GM12873 (cell line): ENCODE measurements at regions not wholly inside any gene's neighbourhood (a gene's known extent, or its start where the extent isn't known, plus 50 kb on each side); places are given as distances from the start of the nearest gene placed in this dataset.

Source experiments
- TF ChIP-seq, protein P1 (sequence below): IDR thresholded peaks from 2 replicates; pipeline ENCODE4 v1.5.1; 2012; ENCODE audit warnings: low read depth, mild to moderate bottlenecking, moderate library complexity, low read length, control low read depth; ENCODE audit not compliant: insufficient read depth; ENCODE audit errors: missing control alignments

DNA sequence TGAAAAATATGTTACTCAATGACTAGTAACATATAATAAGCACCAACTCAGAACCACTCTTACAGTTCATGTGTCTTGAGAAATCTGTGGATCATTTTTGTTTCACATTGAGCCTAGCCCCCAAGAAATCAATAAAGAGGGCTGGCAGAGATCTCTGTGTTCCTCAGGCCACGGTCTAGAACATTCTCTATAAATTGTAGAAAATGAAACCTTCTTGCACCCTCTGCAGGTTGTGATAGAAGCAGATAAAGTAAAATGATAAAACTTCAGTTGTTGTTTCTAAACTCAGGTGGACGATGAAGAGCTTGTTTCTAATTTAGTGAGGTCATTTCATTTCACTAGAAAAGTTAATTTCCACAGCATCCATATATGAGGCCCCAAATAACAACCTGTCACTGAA lies 182.7 kb downstream of the KIT start:
- TF ChIP-seq, protein P1, sequence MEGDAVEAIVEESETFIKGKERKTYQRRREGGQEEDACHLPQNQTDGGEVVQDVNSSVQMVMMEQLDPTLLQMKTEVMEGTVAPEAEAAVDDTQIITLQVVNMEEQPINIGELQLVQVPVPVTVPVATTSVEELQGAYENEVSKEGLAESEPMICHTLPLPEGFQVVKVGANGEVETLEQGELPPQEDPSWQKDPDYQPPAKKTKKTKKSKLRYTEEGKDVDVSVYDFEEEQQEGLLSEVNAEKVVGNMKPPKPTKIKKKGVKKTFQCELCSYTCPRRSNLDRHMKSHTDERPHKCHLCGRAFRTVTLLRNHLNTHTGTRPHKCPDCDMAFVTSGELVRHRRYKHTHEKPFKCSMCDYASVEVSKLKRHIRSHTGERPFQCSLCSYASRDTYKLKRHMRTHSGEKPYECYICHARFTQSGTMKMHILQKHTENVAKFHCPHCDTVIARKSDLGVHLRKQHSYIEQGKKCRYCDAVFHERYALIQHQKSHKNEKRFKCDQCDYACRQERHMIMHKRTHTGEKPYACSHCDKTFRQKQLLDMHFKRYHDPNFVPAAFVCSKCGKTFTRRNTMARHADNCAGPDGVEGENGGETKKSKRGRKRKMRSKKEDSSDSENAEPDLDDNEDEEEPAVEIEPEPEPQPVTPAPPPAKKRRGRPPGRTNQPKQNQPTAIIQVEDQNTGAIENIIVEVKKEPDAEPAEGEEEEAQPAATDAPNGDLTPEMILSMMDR: no peak

DNA sequence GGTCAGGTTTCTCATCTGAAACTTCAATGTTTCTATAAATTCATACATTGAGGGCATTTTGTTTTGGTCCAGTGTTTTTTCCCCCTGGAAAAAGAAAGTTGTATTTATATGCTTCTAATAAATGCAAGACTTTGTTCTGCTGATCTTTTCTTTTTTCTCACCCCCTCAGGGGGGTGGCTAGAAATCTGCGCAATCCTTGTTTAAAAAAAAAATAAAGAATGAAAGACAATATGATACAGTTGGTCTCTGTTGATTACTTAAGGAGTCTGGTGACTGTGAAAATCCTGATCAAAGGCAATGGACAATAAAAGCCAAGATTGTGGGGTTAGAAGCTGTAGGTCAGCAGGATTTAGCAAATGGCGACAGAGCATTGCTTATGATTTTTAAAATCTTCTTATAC lies 180.5 kb downstream of the KIT start:
- TF ChIP-seq, protein P1: no peak

DNA sequence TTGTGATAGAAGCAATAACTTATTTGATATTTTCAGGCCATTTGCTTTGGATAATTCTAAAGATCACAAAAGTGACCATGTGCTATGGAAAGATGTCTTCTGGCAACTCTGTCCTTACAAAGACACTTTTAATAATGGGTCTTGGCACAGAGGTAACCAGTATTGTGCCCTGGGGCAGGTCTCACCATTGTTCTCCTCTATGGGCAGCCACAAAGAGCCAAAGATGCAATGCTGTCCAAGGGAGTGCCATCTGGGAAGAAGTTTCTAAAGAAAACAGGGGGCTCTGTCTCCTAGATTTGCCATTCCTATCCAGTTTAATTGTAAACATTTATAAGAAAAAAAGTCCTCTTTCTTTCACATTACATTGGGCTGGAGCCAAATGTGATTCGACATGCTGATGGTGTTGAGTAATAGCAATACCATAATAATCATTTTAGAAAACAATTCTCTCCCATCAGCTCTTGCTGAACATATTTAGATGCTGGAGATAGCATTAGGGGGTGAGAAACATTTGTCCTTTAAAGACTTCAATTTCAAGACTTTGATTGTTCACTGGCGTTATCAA lies 179.9 kb downstream of the KIT start:
- TF ChIP-seq, protein P1: no peak

DNA sequence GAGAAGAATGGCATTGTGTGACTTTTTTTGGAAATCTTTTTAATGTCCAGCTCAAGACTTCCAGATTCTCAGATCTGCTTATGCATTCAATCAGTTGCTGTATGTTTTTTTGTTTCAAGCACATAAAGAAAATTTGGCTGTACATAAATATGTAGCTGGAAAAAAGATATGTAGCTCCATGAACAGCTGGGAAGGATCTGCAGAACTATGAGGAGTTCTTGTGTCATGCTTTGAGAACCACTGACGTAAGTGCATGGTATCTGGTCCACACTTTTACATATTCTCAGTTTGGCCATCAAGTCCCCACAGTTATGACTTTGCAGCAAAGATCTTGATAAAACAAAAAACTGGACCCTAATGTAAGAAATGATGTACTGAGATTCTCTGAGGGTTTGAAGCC lies 165.9 kb downstream of the KIT start:
- TF ChIP-seq, protein P1: no peak

DNA sequence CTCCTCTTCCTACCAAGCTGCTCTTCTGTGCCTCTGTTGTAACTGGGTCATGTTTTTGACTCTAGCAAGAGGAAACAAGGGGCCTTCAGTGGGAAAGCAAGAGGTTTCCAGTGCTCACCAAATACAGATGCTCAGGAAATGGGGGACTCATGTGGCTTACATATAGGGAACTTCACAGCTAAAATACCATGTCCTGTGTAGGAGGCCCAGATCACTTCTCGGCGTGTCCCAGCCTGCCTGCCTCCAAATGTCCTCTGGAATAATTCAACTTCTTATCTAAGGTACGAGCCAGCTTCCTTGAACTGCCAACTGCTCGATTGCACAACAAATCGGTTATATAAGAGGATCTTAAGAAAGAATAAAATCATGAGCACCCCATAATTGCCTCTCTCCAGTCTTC lies 161.3 kb downstream of the KIT start:
- TF ChIP-seq, protein P1: no peak

DNA sequence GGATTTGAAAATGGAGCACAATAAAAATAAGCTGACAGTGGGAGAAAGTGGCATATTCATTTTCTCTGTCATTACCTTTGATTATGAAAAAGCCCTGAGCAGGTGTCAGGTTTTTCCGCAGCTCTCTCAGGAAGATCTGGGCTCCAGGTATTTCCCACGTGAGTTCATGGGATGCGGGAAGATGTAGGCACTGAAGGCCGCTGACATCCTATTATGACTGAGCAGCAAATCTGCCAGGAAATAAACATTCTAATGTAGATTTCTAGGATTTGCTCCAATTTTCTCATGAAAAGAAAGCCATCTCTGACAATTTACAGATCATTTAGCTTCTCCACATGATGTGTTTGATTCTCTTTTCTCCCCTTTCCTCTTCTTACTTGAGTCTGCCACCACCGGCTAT lies 160.7 kb downstream of the KIT start:
- TF ChIP-seq, protein P1: no peak

DNA sequence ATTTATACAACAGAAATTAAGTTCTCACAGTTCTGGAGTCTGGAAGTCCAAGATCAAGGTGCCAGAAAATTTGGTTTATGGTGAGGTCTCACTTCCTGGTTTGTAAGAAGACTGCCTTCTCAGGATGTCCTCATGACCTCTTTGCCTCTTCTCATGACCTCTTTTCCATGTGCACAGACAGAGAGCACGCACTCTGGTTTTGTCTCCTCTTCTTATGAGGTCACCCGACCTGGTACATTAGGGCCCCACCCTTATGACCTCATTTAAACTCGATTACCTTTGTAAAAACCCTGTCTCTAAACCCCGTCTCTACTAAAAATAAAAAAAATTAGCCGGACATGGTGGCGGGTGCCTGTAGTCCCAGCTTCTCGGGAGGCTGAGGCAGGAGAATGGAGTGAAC lies 155.9 kb downstream of the KIT start:
- TF ChIP-seq, protein P1: no peak

DNA sequence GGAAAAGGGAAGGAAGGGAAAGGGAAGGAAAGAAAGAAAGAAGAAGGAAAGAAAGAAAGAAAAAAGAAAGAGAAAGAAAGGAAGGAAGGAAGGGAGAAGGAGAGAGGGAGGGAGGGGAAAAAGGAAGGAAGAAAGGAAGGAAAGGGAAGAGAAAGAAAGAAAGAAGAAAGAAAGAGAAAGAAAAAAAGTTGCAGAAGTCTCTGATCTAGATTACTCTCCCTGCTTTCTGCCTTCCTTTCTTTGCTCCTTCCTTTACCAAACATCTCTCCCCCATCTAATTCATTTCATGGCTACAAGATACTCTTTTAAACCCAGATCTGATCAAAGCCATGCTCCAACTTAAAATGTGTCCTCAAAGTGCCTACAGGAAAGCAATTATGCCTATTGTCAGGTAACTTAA lies 148.6 kb downstream of the KIT start:
- TF ChIP-seq, protein P1: no peak
